ENCODE measurements at regions not wholly inside any gene's neighbourhood (a gene's known extent, or its start where the extent isn't known, plus 50 kb on each side); places are given as distances from the start of the nearest gene placed in this dataset.

DNA sequence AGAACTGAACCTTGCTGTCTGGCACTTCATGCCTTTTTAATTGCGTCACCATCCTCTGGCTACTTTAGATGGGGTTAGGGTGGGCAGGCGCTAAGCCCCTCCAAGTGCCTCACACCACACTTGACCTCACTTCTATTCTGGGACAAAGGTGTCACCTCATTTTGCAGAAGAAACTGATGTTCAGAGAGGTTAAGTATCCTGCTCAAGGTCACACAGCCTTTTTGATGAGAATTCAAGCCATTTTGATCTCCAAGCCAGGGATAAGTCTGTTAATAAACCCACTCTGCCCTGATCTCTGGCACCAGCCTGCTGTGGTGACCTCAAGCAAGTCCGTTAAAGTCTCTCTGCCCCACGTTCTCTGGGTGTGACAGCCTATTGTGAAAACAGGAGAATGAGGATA is 58.8 kb upstream of the PRR23C start:
- no peak for TF ChIP-seq CTCF (IDR thresholded peaks at IDR 0.05; ENCODE audit: low read depth, low read length, missing control alignments)
- no peak for DNase-seq (ENCODE audit: extremely low read depth, low read depth)
- no peak overlapping the region for H3K4me3 ChIP-seq (replicated peaks; ENCODE audit: low read depth, low read length)

DNA sequence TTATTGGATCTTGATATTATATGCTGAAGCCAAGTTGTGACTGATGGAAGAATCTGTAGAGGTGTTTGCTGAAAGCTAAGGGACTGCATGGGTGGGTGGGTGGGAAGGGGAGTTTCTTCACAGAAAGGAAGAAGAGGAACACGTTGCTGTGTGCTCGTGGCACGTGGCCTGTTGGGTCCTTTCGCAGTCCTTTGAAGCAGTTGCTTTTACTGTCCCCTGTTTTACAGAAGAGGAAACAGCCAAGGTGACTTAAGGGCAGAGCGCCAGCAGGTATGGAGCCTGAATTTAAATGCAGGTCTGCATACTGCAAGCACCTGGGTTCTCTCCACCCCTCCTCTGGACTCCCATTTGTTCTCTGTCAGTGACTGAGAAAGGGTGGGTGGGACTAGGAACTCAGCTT is 59.4 kb upstream of the PRR23C start:
- TF ChIP-seq CTCF (IDR thresholded peaks at IDR 0.05; ENCODE audit: low read depth, low read length, missing control alignments) = no peak
- DNase-seq (ENCODE audit: extremely low read depth, low read depth) = no peak
- no peak overlapping the region for H3K4me3 ChIP-seq (replicated peaks; ENCODE audit: low read depth, low read length)

DNA sequence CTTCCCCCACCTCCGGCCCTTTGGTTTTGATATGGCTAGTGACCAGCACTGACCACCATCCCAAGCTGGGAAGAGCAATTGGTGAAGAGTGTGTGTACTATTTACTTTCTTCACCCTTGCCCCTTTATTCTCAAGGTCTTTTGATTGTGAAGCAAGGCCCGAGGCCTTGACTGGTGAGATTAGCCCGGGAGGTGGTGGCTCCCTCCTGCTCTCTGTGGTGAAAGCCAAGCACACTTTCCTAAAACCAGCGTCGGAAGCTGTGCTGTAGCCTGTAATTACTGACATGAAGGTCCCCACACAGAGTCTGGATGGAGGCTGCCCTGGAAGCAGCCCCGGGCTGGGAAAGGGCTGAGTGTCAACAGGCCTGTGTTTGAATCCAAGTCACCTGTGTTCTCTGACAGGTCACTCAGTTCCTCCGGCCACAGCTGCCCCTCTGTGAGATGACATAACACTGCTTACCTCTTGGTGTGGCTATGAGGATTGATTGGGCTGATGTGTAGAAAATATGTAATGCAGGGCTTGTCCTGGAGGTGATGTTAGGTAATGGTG is 60.5 kb upstream of the PRR23C start:
- no peak for DNase-seq (ENCODE audit: extremely low read depth, low read depth)
- H3K4me3 ChIP-seq (replicated peaks; ENCODE audit: low read depth, low read length) = no peak overlapping the region
- no peak for TF ChIP-seq CTCF (IDR thresholded peaks at IDR 0.05; ENCODE audit: low read depth, low read length, missing control alignments)

DNA sequence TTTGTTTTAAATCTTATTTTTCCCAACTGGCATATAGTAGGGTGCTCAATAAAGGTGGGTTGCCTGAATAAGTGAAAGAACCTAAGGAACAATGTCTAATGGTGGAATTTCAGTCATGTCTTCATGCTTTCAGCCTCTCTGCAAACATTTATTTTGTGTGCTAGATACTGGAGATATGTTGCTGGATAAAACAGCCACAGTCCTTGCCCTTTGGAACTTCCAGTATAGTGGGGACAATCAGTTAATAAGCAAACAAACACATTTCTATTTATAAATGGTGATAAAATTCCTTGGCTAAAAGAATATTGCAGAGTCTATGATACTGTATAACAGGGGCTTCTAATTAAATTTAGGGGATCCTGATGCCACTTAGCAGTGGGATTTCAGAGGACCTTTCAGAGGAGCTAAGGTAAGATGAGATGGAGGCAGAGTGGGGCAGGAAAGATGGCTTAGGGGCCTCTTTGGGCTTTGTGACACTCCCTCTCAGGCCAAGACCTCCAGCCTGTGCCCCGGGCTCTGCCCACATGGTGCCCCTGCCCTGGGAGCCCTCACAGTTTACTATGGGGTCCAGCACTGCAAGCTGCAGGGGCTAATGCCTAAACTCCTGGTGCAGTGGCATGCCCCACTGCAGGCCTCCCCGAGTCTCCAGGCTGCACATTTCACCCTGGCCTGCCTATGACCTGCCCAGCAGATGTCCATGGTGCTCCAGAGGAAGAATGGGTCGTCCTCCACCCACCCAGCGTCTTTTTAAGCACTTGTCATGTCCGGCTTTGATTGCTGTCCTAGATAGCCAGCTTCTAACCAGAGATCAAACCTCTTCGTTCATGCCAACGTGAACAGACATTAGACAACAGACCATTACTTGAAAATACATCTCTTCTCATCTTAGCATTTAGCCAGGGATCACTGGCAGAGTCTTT is 61.6 kb upstream of the PRR23C start:
- TF ChIP-seq CTCF (IDR thresholded peaks at IDR 0.05; ENCODE audit: low read depth, low read length, missing control alignments) = no peak
- no peak for DNase-seq (ENCODE audit: extremely low read depth, low read depth)
- H3K4me3 ChIP-seq (replicated peaks; ENCODE audit: low read depth, low read length) = no peak overlapping the region

DNA sequence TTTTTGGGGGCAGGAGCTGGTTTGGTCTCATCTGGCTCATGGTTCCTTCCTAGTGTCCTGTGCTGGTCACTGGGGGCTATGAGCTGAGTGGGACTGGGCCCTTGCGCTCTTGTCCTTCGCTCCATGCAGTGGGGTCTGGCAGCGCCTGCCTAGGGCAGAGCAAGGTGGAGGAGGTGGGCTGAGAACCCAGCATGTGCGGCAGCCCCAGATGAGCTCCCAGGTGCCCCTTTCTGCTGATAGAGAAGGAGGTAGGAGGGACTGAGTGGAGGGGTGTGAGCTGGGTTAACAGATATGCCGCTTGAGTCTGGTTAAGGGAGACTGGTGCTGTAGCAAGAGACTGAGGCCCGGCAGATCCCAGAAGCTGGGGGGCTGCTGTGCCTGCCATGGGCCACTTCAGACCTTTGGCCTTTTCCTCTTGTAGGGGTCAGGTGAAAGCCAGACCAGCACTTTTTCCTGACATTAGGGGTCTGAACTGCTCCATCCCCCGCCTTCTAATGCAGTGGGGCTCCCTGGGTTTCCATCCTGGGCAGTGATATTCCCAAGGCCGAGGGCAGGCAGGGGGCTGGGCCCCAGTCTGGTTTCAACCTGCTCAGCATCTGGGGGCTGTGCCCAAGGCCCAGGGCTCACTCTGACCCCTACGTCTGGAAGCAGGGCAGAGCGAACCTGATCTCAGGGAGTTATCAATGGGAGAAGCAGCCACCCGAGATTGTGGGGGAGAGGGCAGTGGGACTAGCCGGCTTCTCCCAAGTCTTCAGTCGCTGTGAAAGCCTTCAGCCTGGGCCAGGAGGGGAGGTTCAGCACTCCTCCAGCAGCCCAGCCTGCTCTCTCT is 62.9 kb upstream of the PRR23C start:
- TF ChIP-seq CTCF (IDR thresholded peaks at IDR 0.05; ENCODE audit: low read depth, low read length, missing control alignments) = no peak
- DNase-seq (ENCODE audit: extremely low read depth, low read depth) = no peak
- no peak overlapping the region for H3K4me3 ChIP-seq (replicated peaks; ENCODE audit: low read depth, low read length)

GRCh38 chr3:139108253-139108969 is 63.7 kb upstream of the PRR23C start:
- no peak for DNase-seq (ENCODE audit: extremely low read depth, low read depth)
- TF ChIP-seq CTCF (IDR thresholded peaks at IDR 0.05; ENCODE audit: low read depth, low read length, missing control alignments) = no peak
- H3K4me3 ChIP-seq (replicated peaks; ENCODE audit: low read depth, low read length) = no peak overlapping the region

Measured in HFF-Myc (cell line).